Urinary bladder (tissue), 3 donors: ENCODE measurements at regions not wholly inside any gene's neighbourhood (a gene's known extent, or its start where the extent isn't known, plus 50 kb on each side); places are given as distances from the start of the nearest gene placed in this dataset.
"Not testable (repeated sequence)": the region's sequence is repeated elsewhere in the genome, so short reads cannot be mapped to it uniquely, and the experiment has no call there.

Experiments
- DNase-seq: peaks from one replicate; pipeline ENCODE4 v3.0.0-alpha.2; 2015; ENCODE audit errors: extremely low spot score
- H3K27ac ChIP-seq: one replicate; pipeline ENCODE4 v1.5.1; 2013; ENCODE audit warnings: low read depth, mild to moderate bottlenecking, moderate library complexity
- H3K36me3 ChIP-seq: one replicate; pipeline ENCODE4 v1.6.1; 2013; ENCODE audit warnings: mild to moderate bottlenecking, moderate library complexity; ENCODE audit not compliant: insufficient read depth
- H3K4me1 ChIP-seq: one replicate; pipeline ENCODE4 v1.6.1; 2013; ENCODE audit warnings: mild to moderate bottlenecking, moderate library complexity; ENCODE audit not compliant: insufficient read depth
- H3K4me3 ChIP-seq: one replicate; pipeline ENCODE4 v1.5.1; 2013; ENCODE audit warnings: low read depth, low read length
- WGBS: extraction: QIAGEN DNeasy Blood & Tissue Kit; methylation state at CpG from one replicate; pipeline ENCODE4 v1.1.7; 2013; 5-methylcytosine and 5-hydroxymethylcytosine counted together
- donor health status: healthy with polysubstance abuse.
- donor health status: healthy.

- not testable (repeated sequence) for H3K27ac ChIP-seq, DNase-seq, H3K4me3 ChIP-seq, H3K36me3 ChIP-seq, H3K4me1 ChIP-seq
- WGBS, result 86% methylated on average over 5 of the region's 5 CpGs
Observed at GRCh38 chr9:104195142-104195541, 101.0 kb downstream of the SMC2 start.

GRCh38 chr9:104200456-104200994 is 106.4 kb downstream of the SMC2 start:
- WGBS, result 93% methylated on average over 28 of the region's 28 CpGs
- Histone ChIP-seq H3K4me3 (no peak overlapping the region), H3K27ac (no peak overlapping the region), H3K4me1 (no peaks in the 10 kb centered on the region), H3K36me3 (no peaks in the 10 kb centered on the region)
- DNase-seq, result no peak

- no peak overlapping the region for H3K27ac ChIP-seq
- no peaks in the 10 kb centered on the region for H3K36me3 ChIP-seq
- no peaks in the 10 kb centered on the region for H3K4me1 ChIP-seq
- 79% methylated on average over 3 of the region's 3 CpGs for WGBS
- H3K4me3 ChIP-seq, result no peak overlapping the region
- DNase-seq, result no peak
Observed at GRCh38 chr9:104206766-104207165, 112.7 kb downstream of the SMC2 start.

- Histone ChIP-seq H3K36me3 (no peaks in the 10 kb centered on the region), H3K27ac (no peak overlapping the region), H3K4me1 (no peaks in the 10 kb centered on the region), H3K4me3 (no peak overlapping the region)
- DNase-seq, result no peak
- 78% methylated on average over 9 of the region's 9 CpGs for WGBS
Observed at GRCh38 chr9:104209387-104209786, 115.3 kb downstream of the SMC2 start.

GRCh38 chr9:104227108-104227507 is 133.0 kb downstream of the SMC2 start:
- no peak for DNase-seq
- H3K36me3 ChIP-seq, result no peaks in the 10 kb centered on the region
- H3K27ac ChIP-seq, result no peak overlapping the region
- H3K4me3 ChIP-seq, result no peak overlapping the region
- WGBS, result 55% methylated on average over 1 of the region's 1 CpG
- H3K4me1 ChIP-seq, result no peaks in the 10 kb centered on the region

- Histone ChIP-seq H3K4me1 (no peaks in the 10 kb centered on the region), H3K4me3 (no peak overlapping the region), H3K36me3 (no peaks in the 10 kb centered on the region), H3K27ac (no peak overlapping the region)
- no peak for DNase-seq
Observed at GRCh38 chr9:104232781-104233341, 138.8 kb downstream of the SMC2 start.

- Histone ChIP-seq H3K36me3 (no peaks in the 10 kb centered on the region), H3K27ac (no peak overlapping the region), H3K4me3 (no peak overlapping the region), H3K4me1 (no peaks in the 10 kb centered on the region)
- WGBS, result 20% methylated on average over 2 of the region's 2 CpGs
- no peak for DNase-seq
Observed at GRCh38 chr9:104233366-104233765, 139.3 kb downstream of the SMC2 start.

GRCh38 chr9:104234632-104235337 is 140.7 kb downstream of the SMC2 start:
- not testable (repeated sequence) for H3K4me1 ChIP-seq, H3K4me3 ChIP-seq, H3K36me3 ChIP-seq, DNase-seq, H3K27ac ChIP-seq
- WGBS, result 94% methylated on average over 45 of the region's 45 CpGs

GRCh38 chr9:104235347-104236120 is 141.4 kb downstream of the SMC2 start:
- H3K4me1 ChIP-seq, H3K27ac ChIP-seq, H3K4me3 ChIP-seq, DNase-seq, H3K36me3 ChIP-seq: not testable (repeated sequence)
- WGBS, result 97% methylated on average over 42 of the region's 42 CpGs

GRCh38 chr9:104238668-104239067 is 144.6 kb downstream of the SMC2 start:
- DNase-seq, result no peak
- Histone ChIP-seq H3K36me3 (no peaks in the 10 kb centered on the region), H3K27ac (no peak overlapping the region), H3K4me1 (no peaks in the 10 kb centered on the region), H3K4me3 (no peak overlapping the region)
- WGBS, result 63% methylated on average over 3 of the region's 3 CpGs

- no peaks in the 10 kb centered on the region for H3K36me3 ChIP-seq
- no peak for DNase-seq
- H3K4me3 ChIP-seq, result no peak overlapping the region
- no peak overlapping the region for H3K27ac ChIP-seq
- no peaks in the 10 kb centered on the region for H3K4me1 ChIP-seq
- 54% methylated on average over 2 of the region's 2 CpGs for WGBS
Observed at GRCh38 chr9:104240890-104241289, 146.8 kb downstream of the SMC2 start.

- no peaks in the 10 kb centered on the region for H3K36me3 ChIP-seq
- DNase-seq, result no peak
- H3K27ac ChIP-seq, result no peak overlapping the region
- H3K4me3 ChIP-seq, result no peak overlapping the region
- no peaks in the 10 kb centered on the region for H3K4me1 ChIP-seq
- 83% methylated on average over 1 of the region's 1 CpG for WGBS
Observed at GRCh38 chr9:104245925-104246324, 151.8 kb downstream of the SMC2 start.

- H3K36me3 ChIP-seq, result no peaks in the 10 kb centered on the region
- no peak for DNase-seq
- WGBS, result 83% methylated on average over 3 of the region's 3 CpGs
- no peaks in the 10 kb centered on the region for H3K4me1 ChIP-seq
- H3K27ac ChIP-seq, result no peak overlapping the region
- no peak overlapping the region for H3K4me3 ChIP-seq
Observed at GRCh38 chr9:104247899-104248460, 153.9 kb downstream of the SMC2 start.
